ENCODE measurements at regions not wholly inside any gene's neighbourhood (a gene's known extent, or its start where the extent isn't known, plus 50 kb on each side); places are given as distances from the start of the nearest gene placed in this dataset.
"Not testable (repeated sequence)": the region's sequence is repeated elsewhere in the genome, so short reads cannot be mapped to it uniquely, and the experiment has no call there.

- no CpG with 5 or more reads among the region's 5 CpGs for WGBS (ENCODE audit: insufficient coverage, insufficient read length)
- H3K4me3 ChIP-seq (ENCODE audit: low read length); H3K9me3 ChIP-seq (ENCODE audit: control insufficient read depth, insufficient read depth, low read length); H3K4me1 ChIP-seq (ENCODE audit: control insufficient read depth, insufficient read depth, low read length); H3K36me3 ChIP-seq (ENCODE audit: control insufficient read depth, insufficient read depth, low read length); DNase-seq (ENCODE audit: low read depth, low spot score); H3K27me3 ChIP-seq (ENCODE audit: control insufficient read depth, insufficient read depth, low read length); H3K27ac ChIP-seq (ENCODE audit: low read length): not testable (repeated sequence)
These were observed 287.1 kb upstream of the MTPN start for GRCh38 chr7:136264304-136264703.

DNA sequence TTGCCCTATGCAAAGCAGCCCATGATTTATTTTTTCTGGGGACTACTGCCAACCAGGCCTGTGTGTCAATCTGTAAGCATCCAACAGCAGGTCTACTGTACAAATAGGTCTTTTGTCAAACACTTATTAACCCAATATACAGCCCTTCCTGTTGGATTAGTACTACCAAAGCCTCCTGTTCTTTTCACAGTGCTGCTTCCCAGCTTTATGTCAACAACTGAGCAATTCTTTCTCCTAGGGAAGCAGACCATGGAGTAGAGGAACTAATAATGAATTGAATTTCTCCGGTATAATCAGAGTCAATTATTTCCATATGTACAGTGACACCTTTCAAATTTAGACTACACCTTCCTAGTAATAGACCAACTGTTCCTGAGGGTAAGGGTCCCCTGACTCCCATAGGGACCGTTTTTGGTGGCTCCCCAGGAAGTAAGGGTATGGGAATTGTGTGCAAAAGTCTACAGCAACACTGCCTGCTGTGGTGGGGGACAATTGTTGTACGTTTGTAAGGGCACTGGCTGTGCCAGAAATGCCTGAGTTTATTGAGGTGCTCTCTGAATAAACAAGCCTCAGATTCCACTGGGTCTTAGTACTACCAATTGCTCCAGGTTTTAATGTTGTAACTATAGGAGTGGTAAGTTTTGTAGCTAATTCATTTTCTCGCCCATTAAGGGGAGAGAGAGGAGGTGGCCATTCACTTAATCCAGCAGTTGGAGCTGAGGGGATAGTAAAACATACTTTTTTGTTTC, 286.1 kb upstream of the MTPN start:
- H3K4me1 ChIP-seq (ENCODE audit: control insufficient read depth, insufficient read depth, low read length); DNase-seq (ENCODE audit: low read depth, low spot score); H3K36me3 ChIP-seq (ENCODE audit: control insufficient read depth, insufficient read depth, low read length); H3K9me3 ChIP-seq (ENCODE audit: control insufficient read depth, insufficient read depth, low read length); H3K27me3 ChIP-seq (ENCODE audit: control insufficient read depth, insufficient read depth, low read length); H3K27ac ChIP-seq (ENCODE audit: low read length); H3K4me3 ChIP-seq (ENCODE audit: low read length): not testable (repeated sequence)
- WGBS (ENCODE audit: insufficient coverage, insufficient read length): no CpG with 5 or more reads among the region's 4 CpGs

- not testable (repeated sequence) for H3K9me3 ChIP-seq (ENCODE audit: control insufficient read depth, insufficient read depth, low read length); H3K27me3 ChIP-seq (ENCODE audit: control insufficient read depth, insufficient read depth, low read length); H3K4me3 ChIP-seq (ENCODE audit: low read length); DNase-seq (ENCODE audit: low read depth, low spot score); H3K27ac ChIP-seq (ENCODE audit: low read length); H3K4me1 ChIP-seq (ENCODE audit: control insufficient read depth, insufficient read depth, low read length); H3K36me3 ChIP-seq (ENCODE audit: control insufficient read depth, insufficient read depth, low read length)
- no CpG with 5 or more reads among the region's 3 CpGs for WGBS (ENCODE audit: insufficient coverage, insufficient read length)
These were observed 283.4 kb upstream of the MTPN start for GRCh38 chr7:136260591-136260990.

DNA sequence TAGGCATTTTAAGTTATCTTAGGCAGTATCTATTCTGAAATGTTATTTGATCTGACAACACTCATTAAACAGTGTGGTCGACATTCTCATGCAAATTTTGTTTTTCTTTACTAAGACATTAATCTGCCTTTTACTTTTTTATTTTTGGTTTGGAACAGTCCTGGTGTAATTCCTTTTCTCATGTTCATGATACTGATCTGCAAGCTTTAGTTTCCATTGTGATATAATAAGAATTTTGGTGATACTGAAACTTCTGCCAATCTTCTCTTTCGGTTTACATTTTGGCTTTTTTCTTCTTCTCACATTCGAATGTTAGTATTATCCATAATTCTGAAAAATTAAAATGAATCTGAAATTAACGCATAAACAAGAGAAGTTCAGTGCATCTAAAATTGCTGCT, 281.9 kb upstream of the MTPN start:
- H3K4me3 ChIP-seq (ENCODE audit: low read length): no peak overlapping the region
- H3K36me3 ChIP-seq (ENCODE audit: control insufficient read depth, insufficient read depth, low read length): no peaks in the 10 kb centered on the region
- H3K9me3 ChIP-seq (ENCODE audit: control insufficient read depth, insufficient read depth, low read length): no peaks in the 10 kb centered on the region; the same call in 1 of the 2 replicates
- no CpG with 5 or more reads among the region's 4 CpGs for WGBS (ENCODE audit: insufficient coverage, insufficient read length)
- no peaks in the 10 kb centered on the region for H3K4me1 ChIP-seq (ENCODE audit: control insufficient read depth, insufficient read depth, low read length)
- no peak for DNase-seq (ENCODE audit: low read depth, low spot score)
- no peaks in the 10 kb centered on the region for H3K27me3 ChIP-seq (ENCODE audit: control insufficient read depth, insufficient read depth, low read length)
- H3K27ac ChIP-seq (ENCODE audit: low read length): no peak overlapping the region

- WGBS (ENCODE audit: insufficient coverage, insufficient read length): no CpG with 5 or more reads among the region's 3 CpGs
- Histone ChIP-seq H3K27ac (ENCODE audit: low read length) (no peak overlapping the region), H3K4me1 (ENCODE audit: control insufficient read depth, insufficient read depth, low read length) (no peaks in the 10 kb centered on the region), H3K27me3 (ENCODE audit: control insufficient read depth, insufficient read depth, low read length) (no peaks in the 10 kb centered on the region), H3K36me3 (ENCODE audit: control insufficient read depth, insufficient read depth, low read length) (no peaks in the 10 kb centered on the region), H3K4me3 (ENCODE audit: low read length) (no peak overlapping the region), H3K9me3 (ENCODE audit: control insufficient read depth, insufficient read depth, low read length) (no peaks in the 10 kb centered on the region; the same call in 1 of the 2 replicates)
- DNase-seq (ENCODE audit: low read depth, low spot score): no peak
These were observed 279.3 kb upstream of the MTPN start for GRCh38 chr7:136256491-136256890.

DNA sequence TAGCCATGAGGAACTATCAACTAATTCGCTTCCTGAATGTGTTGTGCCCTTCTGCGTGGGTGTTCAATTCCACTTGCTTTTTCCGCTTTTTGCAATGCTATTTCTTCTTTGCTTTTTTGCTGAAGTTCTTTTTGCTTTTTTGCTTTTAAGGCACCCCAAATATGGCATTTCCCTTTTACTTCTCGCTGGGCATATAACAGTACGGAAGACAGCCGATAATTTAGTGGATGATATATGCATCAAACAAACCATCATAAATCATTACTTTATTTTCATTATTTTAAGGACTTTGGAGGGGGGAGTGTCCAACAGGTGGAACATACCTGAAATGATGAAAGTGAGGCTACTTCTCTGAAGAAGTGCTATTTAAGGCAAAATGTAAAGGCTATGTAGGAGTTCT, 277.0 kb upstream of the MTPN start:
- Histone ChIP-seq H3K4me1 (ENCODE audit: control insufficient read depth, insufficient read depth, low read length) (no peaks in the 10 kb centered on the region), H3K27ac (ENCODE audit: low read length) (no peak overlapping the region), H3K36me3 (ENCODE audit: control insufficient read depth, insufficient read depth, low read length) (no peaks in the 10 kb centered on the region), H3K27me3 (ENCODE audit: control insufficient read depth, insufficient read depth, low read length) (no peaks in the 10 kb centered on the region), H3K4me3 (ENCODE audit: low read length) (no peak overlapping the region), H3K9me3 (ENCODE audit: control insufficient read depth, insufficient read depth, low read length) (no peaks in the 10 kb centered on the region)
- DNase-seq (ENCODE audit: low read depth, low spot score): no peak
- WGBS (ENCODE audit: insufficient coverage, insufficient read length): no CpG with 5 or more reads among the region's 6 CpGs

GRCh38 chr7:136251826-136252225, 274.7 kb upstream of the MTPN start:
- H3K27me3 ChIP-seq (ENCODE audit: control insufficient read depth, insufficient read depth, low read length): no peaks in the 10 kb centered on the region
- no peak overlapping the region for H3K4me3 ChIP-seq (ENCODE audit: low read length)
- no peaks in the 10 kb centered on the region for H3K9me3 ChIP-seq (ENCODE audit: control insufficient read depth, insufficient read depth, low read length)
- no peak for DNase-seq (ENCODE audit: low read depth, low spot score)
- no peaks in the 10 kb centered on the region for H3K36me3 ChIP-seq (ENCODE audit: control insufficient read depth, insufficient read depth, low read length)
- H3K4me1 ChIP-seq (ENCODE audit: control insufficient read depth, insufficient read depth, low read length): no peaks in the 10 kb centered on the region
- WGBS (ENCODE audit: insufficient coverage, insufficient read length): no CpG with 5 or more reads among the region's 3 CpGs
- H3K27ac ChIP-seq (ENCODE audit: low read length): no peak overlapping the region

- Histone ChIP-seq H3K4me1 (ENCODE audit: control insufficient read depth, insufficient read depth, low read length) (no peaks in the 10 kb centered on the region), H3K36me3 (ENCODE audit: control insufficient read depth, insufficient read depth, low read length) (no peaks in the 10 kb centered on the region), H3K4me3 (ENCODE audit: low read length) (no peak overlapping the region), H3K9me3 (ENCODE audit: control insufficient read depth, insufficient read depth, low read length) (no peaks in the 10 kb centered on the region), H3K27ac (ENCODE audit: low read length) (no peak overlapping the region), H3K27me3 (ENCODE audit: control insufficient read depth, insufficient read depth, low read length) (no peaks in the 10 kb centered on the region)
- no peak for DNase-seq (ENCODE audit: low read depth, low spot score)
- no CpG with 5 or more reads among the region's 1 CpG for WGBS (ENCODE audit: insufficient coverage, insufficient read length)
These were observed 270.1 kb upstream of the MTPN start for GRCh38 chr7:136247211-136247610.

- Histone ChIP-seq H3K27me3 (ENCODE audit: control insufficient read depth, insufficient read depth, low read length) (no peaks in the 10 kb centered on the region), H3K9me3 (ENCODE audit: control insufficient read depth, insufficient read depth, low read length) (no peaks in the 10 kb centered on the region), H3K4me3 (ENCODE audit: low read length) (no peak overlapping the region), H3K36me3 (ENCODE audit: control insufficient read depth, insufficient read depth, low read length) (no peaks in the 10 kb centered on the region), H3K27ac (ENCODE audit: low read length) (no peak overlapping the region), H3K4me1 (ENCODE audit: control insufficient read depth, insufficient read depth, low read length) (no peaks in the 10 kb centered on the region)
- WGBS (ENCODE audit: insufficient coverage, insufficient read length): 100% methylated on average over 1 of the region's 3 CpGs
- no peak for DNase-seq (ENCODE audit: low read depth, low spot score)
These were observed 268.3 kb upstream of the MTPN start for GRCh38 chr7:136245327-136246004.

DNA sequence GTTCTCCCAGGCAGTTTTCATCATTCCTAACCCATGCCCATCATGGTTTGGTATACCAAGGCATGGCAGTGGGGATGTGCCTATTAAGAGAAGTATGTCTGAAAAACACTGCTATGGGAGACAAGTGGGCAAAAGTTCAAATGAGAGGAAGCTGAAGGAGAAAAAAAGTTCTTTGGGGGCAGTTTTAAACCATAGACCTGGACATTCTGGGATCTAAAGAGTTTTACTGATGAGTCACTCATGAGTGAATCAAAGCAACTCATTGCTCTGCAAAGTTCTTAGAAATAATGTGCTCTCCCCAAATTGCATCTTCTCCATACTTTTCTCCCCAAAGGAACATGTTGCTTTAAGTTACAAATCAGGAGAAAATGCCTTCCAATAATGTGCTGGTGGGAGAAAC, 256.9 kb upstream of the MTPN start:
- no peaks in the 10 kb centered on the region for H3K9me3 ChIP-seq (ENCODE audit: control insufficient read depth, insufficient read depth, low read length)

GRCh38 chr7:136230210-136230609, 253.1 kb upstream of the MTPN start:
- DNase-seq (ENCODE audit: low read depth, low spot score): no peak
- H3K9me3 ChIP-seq (ENCODE audit: control insufficient read depth, insufficient read depth, low read length): no peaks in the 10 kb centered on the region
- H3K36me3 ChIP-seq (ENCODE audit: control insufficient read depth, insufficient read depth, low read length): no peaks in the 10 kb centered on the region
- H3K27ac ChIP-seq (ENCODE audit: low read length): no peak overlapping the region
- H3K27me3 ChIP-seq (ENCODE audit: control insufficient read depth, insufficient read depth, low read length): no peaks in the 10 kb centered on the region
- no CpG with 5 or more reads among the region's 1 CpG for WGBS (ENCODE audit: insufficient coverage, insufficient read length)
- H3K4me3 ChIP-seq (ENCODE audit: low read length): no peak overlapping the region
- H3K4me1 ChIP-seq (ENCODE audit: control insufficient read depth, insufficient read depth, low read length): no peaks in the 10 kb centered on the region; the same call in 1 of the 2 replicates

More for the DNA sequence above, 256.9 kb upstream of the MTPN start:
- no peak overlapping the region for H3K4me3 ChIP-seq (ENCODE audit: low read length)
- H3K36me3 ChIP-seq (ENCODE audit: control insufficient read depth, insufficient read depth, low read length): no peaks in the 10 kb centered on the region
- H3K4me1 ChIP-seq (ENCODE audit: control insufficient read depth, insufficient read depth, low read length): no peaks in the 10 kb centered on the region; the same call in 1 of the 2 replicates
- DNase-seq (ENCODE audit: low read depth, low spot score): no peak
- no peaks in the 10 kb centered on the region for H3K27me3 ChIP-seq (ENCODE audit: control insufficient read depth, insufficient read depth, low read length)
- H3K27ac ChIP-seq (ENCODE audit: low read length): no peak overlapping the region

Measured in iPS DF 6.9 (cell line).